B cell (primary cell): ENCODE measurements at regions not wholly inside any gene's neighbourhood (a gene's known extent, or its start where the extent isn't known, plus 50 kb on each side); places are given as distances from the start of the nearest gene placed in this dataset.

Experiments used
- ATAC-seq: fragments of 200-7000 bp; cut with Tn5 transposase; one replicate; pipeline ENCODE4 v1.10.0; 2021; ENCODE audit warnings: low read depth, mild to moderate bottlenecking, moderate number of reproducible peaks, moderate library complexity
- CTCF ChIA-PET: fragments of 350-600 bp; sonication (Branson Sonifier 250); formaldehyde crosslinking; loops from one replicate; lab custom pipeline; 2021; ENCODE audit warnings: antibody characterized with exemption, inconsistent platforms; lab: Charles Lee
- POLR2A ChIA-PET: fragments of 350-600 bp; sonication (Branson Sonifier 250); formaldehyde crosslinking; loops from one replicate; lab custom pipeline; 2021; ENCODE audit warnings: antibody characterized with exemption; lab: Charles Lee
- DNase-seq: peaks from one replicate; pipeline ENCODE4 v3.0.0; 2013
- H2AFZ ChIP-seq: 2 replicates; pipeline ENCODE4 v1.6.1; 2012; ENCODE audit warnings: mild to moderate bottlenecking, low read depth, low read length; ENCODE audit not compliant: insufficient read depth, poor library complexity, severe bottlenecking
- H3K27ac ChIP-seq, 2 donors: 1 replicate in 1 of 2; 2 replicates in 1 of 2; pipeline ENCODE4 v1.5.1; 2012 to 2013; ENCODE audit warnings: low read length in 2 of 2, mild to moderate bottlenecking in 2 of 2, moderate library complexity in 1 of 2
- H3K27me3 ChIP-seq, 4 experiments: fragments of 200-600 bp in 1 of 4; sonication (generic) in 1 of 4; replicated peaks in 1 of 4; 1 replicate in 2 of 4; 2 replicates in 2 of 4; pipeline versions ENCODE4 v1.6.1 to v1.7.0; 2013 to 2016; ENCODE audit warnings: low read length in 3 of 4, mild to moderate bottlenecking in 2 of 4, mixed read lengths in 1 of 4, moderate library complexity in 1 of 4; ENCODE audit not compliant: insufficient read depth in 4 of 4, control insufficient read depth in 3 of 4; ENCODE audit errors: control extremely low read depth in 1 of 4
- H3K36me3 ChIP-seq, 2 experiments: replicated peaks in 1 of 2; 1 replicate in 1 of 2; 2 replicates in 1 of 2; pipeline versions ENCODE4 v1.6.1 to v1.7.1; 2013; ENCODE audit warnings: low read length in 1 of 2; ENCODE audit not compliant: insufficient read depth in 2 of 2, control insufficient read depth in 1 of 2; ENCODE audit errors: control extremely low read depth in 1 of 2, extremely low read depth in 1 of 2
- H3K4me1 ChIP-seq, 2 donors: fragments of 200-600 bp in 1 of 2; sonication (generic) in 1 of 2; 1 replicate in 1 of 2; 2 replicates in 1 of 2; pipeline versions ENCODE4 v1.5.1 to v1.6.1; 2013 to 2017; ENCODE audit warnings: low read length in 2 of 2; ENCODE audit not compliant: control insufficient read depth in 2 of 2, insufficient read depth in 2 of 2
- H3K4me2 ChIP-seq: replicated peaks from 2 replicates; pipeline ENCODE3; 2012; ENCODE audit warnings: mild to moderate bottlenecking, low read depth, low read length; ENCODE audit not compliant: poor library complexity, severe bottlenecking
- H3K4me3 ChIP-seq, 5 experiments: fragments of 200-600 bp in 1 of 5; sonication (generic) in 1 of 5; 1 replicate in 3 of 5; 2 replicates in 2 of 5; pipeline versions ENCODE4 v1.5.1 to v1.7.0; 2011 to 2016; ENCODE audit warnings: low read length in 4 of 5, mild to moderate bottlenecking in 4 of 5, low read depth in 2 of 5, control low read depth in 1 of 5, moderate library complexity in 1 of 5; ENCODE audit not compliant: insufficient read depth in 1 of 5; ENCODE audit errors: control extremely low read depth in 1 of 5, extremely low read depth in 1 of 5
- H3K79me2 ChIP-seq: fragments of 200-600 bp; sonication (generic); one replicate; pipeline ENCODE4 v1.6.0; 2016; ENCODE audit warnings: low read length; ENCODE audit not compliant: control insufficient read depth, insufficient read depth
- H3K9ac ChIP-seq: fragments of 200-600 bp; sonication (generic); 2 replicates; pipeline ENCODE4 v1.6.1; 2017; ENCODE audit warnings: mild to moderate bottlenecking, low read length, moderate library complexity
- H3K9me3 ChIP-seq, 3 donors: one replicate each; pipeline versions ENCODE4 v1.6.1 to v1.7.1; 2013; ENCODE audit warnings: low read length in 2 of 3; ENCODE audit not compliant: control insufficient read depth in 2 of 3, insufficient read depth in 1 of 3; ENCODE audit errors: control extremely low read depth in 1 of 3
- H4K20me1 ChIP-seq: 2 replicates; pipeline ENCODE4 v1.6.0; 2012; ENCODE audit warnings: mild to moderate bottlenecking, low read length; ENCODE audit not compliant: insufficient read depth, control insufficient read depth, poor library complexity, severe bottlenecking
- H3K27ac Mint-ChIP-seq: one replicate; pipeline ENCODE4 v1.8.0; 2021; ENCODE audit warnings: mixed read lengths
- H3K27me3 Mint-ChIP-seq: one replicate; pipeline ENCODE4 v1.8.0; 2021; ENCODE audit warnings: mixed read lengths
- H3K4me1 Mint-ChIP-seq: one replicate; pipeline ENCODE4 v1.8.0; 2021; ENCODE audit warnings: mixed read lengths
- H3K4me3 Mint-ChIP-seq: one replicate; pipeline ENCODE4 v1.8.0; 2021; ENCODE audit warnings: mixed read lengths
- H3K9me3 Mint-ChIP-seq: one replicate; pipeline ENCODE4 v1.8.0; 2022; ENCODE audit warnings: mixed read lengths; ENCODE audit not compliant: insufficient read depth
- EZH2 ChIP-seq: IDR thresholded peaks from 2 replicates; pipeline ENCODE4 v1.6.1; 2012; ENCODE audit warnings: borderline replicate concordance, low read depth, mild to moderate bottlenecking, moderate library complexity, low read length; ENCODE audit not compliant: insufficient read depth, poor library complexity, severe bottlenecking
- WGBS: methylation state at CpG from one replicate; pipeline ENCODE4 v1.1.5; 2013; ENCODE audit warnings: missing lambda C conversion rate; ENCODE audit not compliant: insufficient coverage; 5-methylcytosine and 5-hydroxymethylcytosine counted together
- intact Hi-C: fragments of 100-400 bp; cut with micrococcal nuclease; formaldehyde crosslinking; loops from one replicate; pipeline ENCODE4 v1.10.0; 2022
- TF ChIP-seq, protein P1 (sequence below): fragments of 200-600 bp; IDR thresholded peaks from one replicate; pipeline ENCODE4 v1.8.0; 2022; ENCODE audit warnings: antibody characterized with exemption, mild to moderate bottlenecking

DNA sequence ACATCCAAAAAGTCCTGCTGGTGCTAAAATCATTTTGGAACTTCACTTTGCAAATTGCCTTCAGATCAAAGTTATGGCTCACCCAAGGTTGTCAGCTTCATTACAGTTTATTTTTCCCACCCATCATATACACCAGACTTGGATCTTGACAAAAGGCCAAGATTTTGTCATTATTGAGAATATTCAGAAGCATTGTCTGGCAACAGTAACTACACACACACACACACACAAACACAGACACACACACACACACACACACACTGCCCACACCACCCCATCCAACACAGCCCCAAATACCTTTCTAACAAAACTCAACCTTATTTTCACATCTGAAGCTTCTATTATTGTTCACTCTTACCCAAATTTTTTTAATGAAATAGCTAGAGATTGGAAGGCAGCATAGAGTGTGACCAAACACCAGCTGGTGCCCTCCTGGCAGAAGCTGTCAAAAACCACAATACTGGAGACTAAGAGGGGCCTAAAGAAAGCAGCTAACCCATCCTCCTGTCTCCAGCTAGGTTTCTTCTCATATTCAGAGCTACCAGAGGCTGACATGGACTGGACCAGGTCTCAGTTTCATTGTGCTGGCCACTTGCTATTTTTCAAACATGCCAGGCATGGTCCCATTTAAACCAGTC lies 139.1 kb upstream of the ZC3H11B start:
- no peaks in the 10 kb centered on the region for H3K27me3 ChIP-seq
- H3K4me2 ChIP-seq: no peak overlapping the region
- POLR2A ChIA-PET: no interaction called here
- peaks cover 0 to 5% (median 0%) of the 10 kb centered on the region in 3 donors for H3K9me3 ChIP-seq
- DNase-seq: no peak
- H2AFZ ChIP-seq: no peak overlapping the region
- no peak overlapping the region for H3K27ac ChIP-seq
- no peak overlapping the region for H3K27ac Mint-ChIP-seq
- no peaks in the 10 kb centered on the region for H3K4me1 ChIP-seq
- no peak for ATAC-seq
- H3K79me2 ChIP-seq: no peaks in the 10 kb centered on the region
- H3K9ac ChIP-seq: no peak overlapping the region
- no peaks in the 10 kb centered on the region for H3K4me1 Mint-ChIP-seq
- TF ChIP-seq, protein P1, sequence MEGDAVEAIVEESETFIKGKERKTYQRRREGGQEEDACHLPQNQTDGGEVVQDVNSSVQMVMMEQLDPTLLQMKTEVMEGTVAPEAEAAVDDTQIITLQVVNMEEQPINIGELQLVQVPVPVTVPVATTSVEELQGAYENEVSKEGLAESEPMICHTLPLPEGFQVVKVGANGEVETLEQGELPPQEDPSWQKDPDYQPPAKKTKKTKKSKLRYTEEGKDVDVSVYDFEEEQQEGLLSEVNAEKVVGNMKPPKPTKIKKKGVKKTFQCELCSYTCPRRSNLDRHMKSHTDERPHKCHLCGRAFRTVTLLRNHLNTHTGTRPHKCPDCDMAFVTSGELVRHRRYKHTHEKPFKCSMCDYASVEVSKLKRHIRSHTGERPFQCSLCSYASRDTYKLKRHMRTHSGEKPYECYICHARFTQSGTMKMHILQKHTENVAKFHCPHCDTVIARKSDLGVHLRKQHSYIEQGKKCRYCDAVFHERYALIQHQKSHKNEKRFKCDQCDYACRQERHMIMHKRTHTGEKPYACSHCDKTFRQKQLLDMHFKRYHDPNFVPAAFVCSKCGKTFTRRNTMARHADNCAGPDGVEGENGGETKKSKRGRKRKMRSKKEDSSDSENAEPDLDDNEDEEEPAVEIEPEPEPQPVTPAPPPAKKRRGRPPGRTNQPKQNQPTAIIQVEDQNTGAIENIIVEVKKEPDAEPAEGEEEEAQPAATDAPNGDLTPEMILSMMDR: no peak
- TF ChIP-seq EZH2: no peak
- H3K9me3 Mint-ChIP-seq: no peaks in the 10 kb centered on the region
- H4K20me1 ChIP-seq: no peaks in the 10 kb centered on the region
- no peak overlapping the region for H3K4me3 Mint-ChIP-seq
- no peaks in the 10 kb centered on the region for H3K36me3 ChIP-seq
- CTCF ChIA-PET: no interaction called here
- no peak overlapping the region for H3K4me3 ChIP-seq
- intact Hi-C loops: no loop called here
- no peaks in the 10 kb centered on the region for H3K27me3 Mint-ChIP-seq

DNA sequence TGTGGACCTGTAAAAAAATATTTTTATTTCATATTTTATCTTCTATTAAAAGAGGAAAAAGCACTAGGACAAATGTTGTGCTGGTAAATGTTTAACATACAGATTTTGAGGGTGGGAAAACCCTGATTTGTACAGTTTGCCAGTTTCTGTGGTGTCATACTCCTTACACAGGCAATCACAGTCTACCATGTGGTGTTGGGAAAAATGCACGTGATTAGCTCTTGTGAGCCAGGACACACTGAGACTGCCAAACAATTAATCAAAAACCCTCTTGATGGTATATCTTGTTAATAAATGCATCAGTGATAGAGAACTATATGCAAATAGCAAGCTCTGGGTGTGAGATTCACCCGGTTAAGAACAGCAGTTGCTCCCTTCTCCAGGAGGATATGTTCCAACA lies 136.5 kb upstream of the ZC3H11B start:
- H3K36me3 ChIP-seq: no peaks in the 10 kb centered on the region
- intact Hi-C loops: no loop called here
- CTCF ChIA-PET: no interaction called here
- POLR2A ChIA-PET: no interaction called here
- no peaks in the 10 kb centered on the region for H3K79me2 ChIP-seq
- no peak overlapping the region for H3K4me3 Mint-ChIP-seq
- DNase-seq (no peak), ATAC-seq (no peak)
- no peak overlapping the region for H3K27ac Mint-ChIP-seq
- no peaks in the 10 kb centered on the region for H3K9me3 Mint-ChIP-seq
- H3K4me1 Mint-ChIP-seq: no peaks in the 10 kb centered on the region
- H3K9me3 ChIP-seq: peaks cover 0 to 5% (median 0%) of the 10 kb centered on the region in 3 donors
- H3K4me2 ChIP-seq: no peak overlapping the region
- no CpG with 5 or more reads among the region's 2 CpGs for WGBS
- no peak overlapping the region for H3K27ac ChIP-seq
- no peak overlapping the region for H3K9ac ChIP-seq
- H3K27me3 ChIP-seq: no peaks in the 10 kb centered on the region
- no peaks in the 10 kb centered on the region for H4K20me1 ChIP-seq
- no peak for TF ChIP-seq EZH2
- TF ChIP-seq, protein P1: no peak
- no peaks in the 10 kb centered on the region for H3K4me1 ChIP-seq
- no peak overlapping the region for H3K4me3 ChIP-seq
- H2AFZ ChIP-seq: no peak overlapping the region
- H3K27me3 Mint-ChIP-seq: peaks cover 11% of the 10 kb centered on the region
